ENCODE measurements at regions not wholly inside any gene's neighbourhood (a gene's known extent, or its start where the extent isn't known, plus 50 kb on each side); places are given as distances from the start of the nearest gene placed in this dataset.

DNA sequence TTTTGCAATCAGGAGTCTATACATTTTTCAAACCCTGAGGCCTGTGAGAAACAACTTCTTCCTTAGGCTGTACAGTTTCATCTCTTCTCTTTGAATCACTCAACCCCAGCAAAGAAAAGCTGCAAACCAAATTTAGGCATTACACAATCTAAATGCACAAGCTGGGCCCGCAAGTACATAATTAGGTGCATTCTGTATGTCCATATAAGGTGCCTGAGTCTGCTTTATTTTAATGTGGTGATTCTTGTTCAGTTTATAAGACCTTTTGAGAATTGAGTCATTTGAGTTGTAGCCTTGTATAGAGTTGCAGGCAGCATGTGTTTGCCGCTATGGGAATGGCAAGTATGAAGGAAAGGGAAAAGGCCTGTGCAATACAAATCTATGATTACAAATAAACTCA is 709.6 kb upstream of the MARCKS start:
- TF ChIP-seq, protein P1, sequence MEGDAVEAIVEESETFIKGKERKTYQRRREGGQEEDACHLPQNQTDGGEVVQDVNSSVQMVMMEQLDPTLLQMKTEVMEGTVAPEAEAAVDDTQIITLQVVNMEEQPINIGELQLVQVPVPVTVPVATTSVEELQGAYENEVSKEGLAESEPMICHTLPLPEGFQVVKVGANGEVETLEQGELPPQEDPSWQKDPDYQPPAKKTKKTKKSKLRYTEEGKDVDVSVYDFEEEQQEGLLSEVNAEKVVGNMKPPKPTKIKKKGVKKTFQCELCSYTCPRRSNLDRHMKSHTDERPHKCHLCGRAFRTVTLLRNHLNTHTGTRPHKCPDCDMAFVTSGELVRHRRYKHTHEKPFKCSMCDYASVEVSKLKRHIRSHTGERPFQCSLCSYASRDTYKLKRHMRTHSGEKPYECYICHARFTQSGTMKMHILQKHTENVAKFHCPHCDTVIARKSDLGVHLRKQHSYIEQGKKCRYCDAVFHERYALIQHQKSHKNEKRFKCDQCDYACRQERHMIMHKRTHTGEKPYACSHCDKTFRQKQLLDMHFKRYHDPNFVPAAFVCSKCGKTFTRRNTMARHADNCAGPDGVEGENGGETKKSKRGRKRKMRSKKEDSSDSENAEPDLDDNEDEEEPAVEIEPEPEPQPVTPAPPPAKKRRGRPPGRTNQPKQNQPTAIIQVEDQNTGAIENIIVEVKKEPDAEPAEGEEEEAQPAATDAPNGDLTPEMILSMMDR (IDR thresholded peaks at IDR 0.05; ENCODE audit: low read depth, low read length): no peak
- TF ChIP-seq, protein P2, sequence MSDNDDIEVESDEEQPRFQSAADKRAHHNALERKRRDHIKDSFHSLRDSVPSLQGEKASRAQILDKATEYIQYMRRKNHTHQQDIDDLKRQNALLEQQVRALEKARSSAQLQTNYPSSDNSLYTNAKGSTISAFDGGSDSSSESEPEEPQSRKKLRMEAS (IDR thresholded peaks at IDR 0.05; ENCODE audit: low read depth, low read length): no peak
- TF ChIP-seq MYC (IDR thresholded peaks at IDR 0.05; ENCODE audit: low read depth, low read length): no peak
- TF ChIP-seq POLR2A (IDR thresholded peaks at IDR 0.05; ENCODE audit: extremely low read depth, insufficient read length): no peak
- H3K4me3 ChIP-seq (ENCODE audit: low read depth, low read length): no peak overlapping the region
- DNase-seq (ENCODE audit: low read depth): no peak

DNA sequence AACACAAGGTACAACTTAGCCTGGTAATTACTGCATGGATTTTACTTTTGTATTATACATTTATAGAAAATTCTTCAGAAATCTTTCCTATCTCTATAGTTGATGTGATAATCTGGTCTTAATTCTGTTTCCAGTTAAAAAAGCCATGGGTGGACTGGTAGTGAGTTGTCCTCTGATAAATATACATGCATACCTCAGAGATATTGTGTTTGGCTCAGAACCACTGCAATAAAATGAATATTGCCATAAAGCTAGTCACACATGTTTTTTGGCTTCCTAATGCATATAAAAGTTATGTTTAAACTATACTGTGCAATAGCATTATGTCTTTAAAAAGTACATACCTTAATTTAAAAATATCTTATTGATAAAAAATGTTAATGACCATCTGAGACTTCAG is 708.6 kb upstream of the MARCKS start:
- TF ChIP-seq POLR2A (IDR thresholded peaks at IDR 0.05; ENCODE audit: extremely low read depth, insufficient read length) (no peak), MYC (IDR thresholded peaks at IDR 0.05; ENCODE audit: low read depth, low read length) (no peak)
- TF ChIP-seq, protein P2 (IDR thresholded peaks at IDR 0.05; ENCODE audit: low read depth, low read length): no peak
- TF ChIP-seq, protein P1 (IDR thresholded peaks at IDR 0.05; ENCODE audit: low read depth, low read length): no peak
- no peak overlapping the region for H3K4me3 ChIP-seq (ENCODE audit: low read depth, low read length)
- DNase-seq (ENCODE audit: low read depth): no peak

DNA sequence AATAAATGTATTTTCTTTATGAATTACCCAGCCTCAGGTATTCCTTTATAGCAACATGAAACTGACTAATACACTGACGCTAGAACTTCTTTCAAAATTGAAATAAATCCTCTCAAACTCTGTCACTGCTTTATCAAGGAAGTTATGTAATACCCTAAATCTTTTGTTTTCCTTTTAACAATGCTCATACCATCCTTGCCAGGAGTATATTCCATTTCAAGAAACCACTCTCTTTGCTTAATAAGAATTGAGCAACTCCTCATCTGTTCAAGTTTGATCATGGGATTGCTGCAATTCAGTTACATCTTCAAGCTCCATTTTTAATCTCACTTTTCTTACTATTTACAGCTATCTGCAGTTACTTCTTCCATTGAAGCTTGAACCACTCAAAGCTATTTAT is 707.6 kb upstream of the MARCKS start:
- TF ChIP-seq POLR2A (IDR thresholded peaks at IDR 0.05; ENCODE audit: extremely low read depth, insufficient read length) (no peak), MYC (IDR thresholded peaks at IDR 0.05; ENCODE audit: low read depth, low read length) (no peak)
- TF ChIP-seq, protein P1 (IDR thresholded peaks at IDR 0.05; ENCODE audit: low read depth, low read length): no peak
- TF ChIP-seq, protein P2 (IDR thresholded peaks at IDR 0.05; ENCODE audit: low read depth, low read length): no peak
- DNase-seq (ENCODE audit: low read depth): no peak
- no peak overlapping the region for H3K4me3 ChIP-seq (ENCODE audit: low read depth, low read length)

DNA sequence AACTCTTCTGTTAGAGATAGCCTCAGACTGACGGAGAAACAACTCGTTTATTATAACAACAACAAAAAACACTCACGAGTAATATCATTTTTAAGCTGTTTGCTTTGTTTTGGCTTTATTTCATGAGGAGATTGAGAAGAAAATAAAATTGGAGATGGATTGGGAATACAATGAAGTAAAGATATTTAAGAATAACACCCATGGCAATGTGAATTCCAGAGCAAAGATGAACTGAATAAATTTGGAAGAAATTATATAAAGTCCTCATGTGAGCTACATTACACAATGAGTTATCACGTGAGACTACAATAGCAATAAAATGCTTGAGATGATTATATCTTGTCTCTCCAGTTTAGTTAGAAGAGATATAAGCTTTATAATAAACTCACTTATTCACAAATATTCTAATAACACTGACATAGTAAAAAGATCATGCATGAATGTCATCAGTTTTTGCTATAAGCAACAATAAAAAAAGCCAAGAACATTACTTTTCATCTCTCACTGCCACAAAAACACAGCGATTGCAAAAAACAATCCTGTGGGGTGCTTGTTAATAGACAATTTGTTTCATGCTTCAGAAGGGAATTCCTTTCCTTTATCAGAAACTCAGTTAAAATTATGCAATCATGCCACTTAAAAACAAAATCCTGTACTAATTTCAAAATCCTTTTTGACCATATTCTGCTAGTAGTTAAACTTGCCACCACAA is 696.7 kb upstream of the MARCKS start:
- TF ChIP-seq, protein P2 (IDR thresholded peaks at IDR 0.05; ENCODE audit: low read depth, low read length): no peak
- TF ChIP-seq, protein P1 (IDR thresholded peaks at IDR 0.05; ENCODE audit: low read depth, low read length): no peak
- TF ChIP-seq MYC (IDR thresholded peaks at IDR 0.05; ENCODE audit: low read depth, low read length) (no peak), POLR2A (IDR thresholded peaks at IDR 0.05; ENCODE audit: extremely low read depth, insufficient read length) (no peak)
- no peak overlapping the region for H3K4me3 ChIP-seq (ENCODE audit: low read depth, low read length)
- no peak for DNase-seq (ENCODE audit: low read depth)

DNA sequence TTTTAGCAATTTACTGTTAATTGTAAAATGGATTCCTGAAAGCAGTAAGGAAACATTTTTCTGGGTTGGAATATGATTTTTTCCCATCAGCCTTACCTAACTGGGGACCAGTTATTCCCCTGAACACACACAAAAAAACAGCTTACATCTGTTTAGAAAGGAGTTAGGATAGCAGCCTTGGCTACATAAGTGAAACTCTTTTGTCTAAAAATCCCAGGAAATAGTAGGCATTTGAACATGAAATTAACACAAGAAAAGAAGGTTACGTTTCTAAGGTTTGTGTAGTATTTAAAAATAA is 696.2 kb upstream of the MARCKS start:
- H3K4me3 ChIP-seq (ENCODE audit: low read depth, low read length): no peak overlapping the region
- no peak for DNase-seq (ENCODE audit: low read depth)
- TF ChIP-seq, protein P1 (IDR thresholded peaks at IDR 0.05; ENCODE audit: low read depth, low read length): no peak
- TF ChIP-seq POLR2A (IDR thresholded peaks at IDR 0.05; ENCODE audit: extremely low read depth, insufficient read length) (no peak), MYC (IDR thresholded peaks at IDR 0.05; ENCODE audit: low read depth, low read length) (no peak)
- TF ChIP-seq, protein P2 (IDR thresholded peaks at IDR 0.05; ENCODE audit: low read depth, low read length): no peak

All from NB4 (cell line).